GM12878 (cell line): ENCODE measurements at regions not wholly inside any gene's neighbourhood (a gene's known extent, or its start where the extent isn't known, plus 50 kb on each side); places are given as distances from the start of the nearest gene placed in this dataset.

Experiments
- ATAC-seq: fragments of 200-7000 bp; cut with Tn5 transposase; 3 replicates; pipeline ENCODE4 v1.9.1; 2020; ENCODE audit warnings: mild to moderate bottlenecking, moderate library complexity
- BruUV-seq: library from RNA; stranded (reverse); fragments of 400-500 nt; replicated peaks from 2 replicates; lab custom pipeline; 2021; lab: Mats Ljungman, UMichigan
- CTCF ChIA-PET: fragments of 300-600 bp; sonication (Branson Sonifier 250); formaldehyde crosslinking; extraction: SDS; loops from one replicate; lab custom pipeline; 2021; ENCODE audit warnings: inconsistent platforms; lab: Yijun Ruan, JAX
- POLR2A ChIA-PET: fragments of 350-600 bp; formaldehyde crosslinking; extraction: SDS; loops from one replicate; lab custom pipeline; 2021; ENCODE audit warnings: inconsistent platforms; lab: Charles Lee
- RAD21 ChIA-PET: fragments of 300-600 bp; sonication (Branson Sonifier 250); formaldehyde crosslinking; loops from one replicate; lab custom pipeline; 2023; ENCODE audit warnings: antibody characterized with exemption; ENCODE audit not compliant: unreplicated experiment; lab: Charles Lee
- SMC1A ChIA-PET: fragments of 300-600 bp; sonication (Branson Sonifier 250); formaldehyde crosslinking; loops from one replicate; lab custom pipeline; 2023; ENCODE audit not compliant: unreplicated experiment, uncharacterized antibody; lab: Charles Lee
- DNase-seq: peaks from one replicate; pipeline ENCODE4 v3.0.0-alpha.2; 2011; ENCODE audit warnings: low read depth, low spot score
- FAIRE-seq: peaks from 3 replicates; lab custom pipeline; 2011; peaks lifted over from hg19 to GRCh38; lab: Jason Lieb, UNC
- H2AFZ ChIP-seq: 2 replicates; pipeline ENCODE4 v1.6.0; 2011; ENCODE audit warnings: low read depth, low read length, control low read depth; ENCODE audit not compliant: control insufficient read depth
- H3K27ac ChIP-seq: 2 replicates; pipeline ENCODE4 v1.5.1; 2011; ENCODE audit warnings: control low read depth; ENCODE audit not compliant: control insufficient read depth, insufficient read depth
- H3K27me3 ChIP-seq, 2 experiments: replicated peaks in 1 of 2; 2 replicates each; pipeline versions ENCODE4 v1.6.0 to v1.6.1; 2011; ENCODE audit warnings: low read length in 1 of 2; ENCODE audit not compliant: control insufficient read depth in 2 of 2, insufficient read depth in 2 of 2
- H3K36me3 ChIP-seq, 2 experiments: 2 replicates each; pipeline ENCODE4 v1.5.1; 2011; ENCODE audit warnings: low read length in 1 of 2; ENCODE audit not compliant: control insufficient read depth in 2 of 2, insufficient read depth in 2 of 2
- H3K4me1 ChIP-seq: 2 replicates; pipeline ENCODE4 v1.6.1; 2011; ENCODE audit warnings: mild to moderate bottlenecking, low read length, moderate library complexity, mixed read lengths; ENCODE audit not compliant: control insufficient read depth, insufficient read depth
- H3K4me2 ChIP-seq: 2 replicates; pipeline ENCODE4 v1.6.0; 2011; ENCODE audit warnings: control low read depth; ENCODE audit not compliant: control insufficient read depth, insufficient read depth
- H3K4me3 ChIP-seq: fragments of 200-600 bp; sonication (generic); 2 replicates; pipeline ENCODE4 v1.5.1; 2016
- H3K79me2 ChIP-seq: 2 replicates; pipeline ENCODE4 v1.6.0; 2011; ENCODE audit warnings: low read length; ENCODE audit not compliant: control insufficient read depth, insufficient read depth
- H3K9ac ChIP-seq: 2 replicates; pipeline ENCODE4 v1.8.0; 2011; ENCODE audit warnings: low read length, control low read depth, mixed read lengths; ENCODE audit not compliant: control insufficient read depth, insufficient read depth
- H3K9me3 ChIP-seq: replicated peaks from 3 replicates; pipeline ENCODE4 v1.5.1; 2011; ENCODE audit warnings: mild to moderate bottlenecking, low read length; ENCODE audit not compliant: control insufficient read depth, insufficient read depth
- H4K20me1 ChIP-seq: 2 replicates; pipeline ENCODE4 v1.6.0; 2011; ENCODE audit not compliant: control insufficient read depth, insufficient read depth
- BACH1 ChIP-seq: fragments of 450-650 bp; IDR thresholded peaks from 2 replicates; pipeline ENCODE4 v1.6.1; 2017; ENCODE audit warnings: mild to moderate bottlenecking, borderline replicate concordance
- EZH2 ChIP-seq: IDR thresholded peaks from 2 replicates; pipeline ENCODE4 v1.6.1; 2012; ENCODE audit warnings: low read depth, mild to moderate bottlenecking, control low read depth, inconsistent platforms, low read length, borderline replicate concordance; ENCODE audit not compliant: control insufficient read depth
- HDGF ChIP-seq: fragments of 450-650 bp; IDR thresholded peaks from 2 replicates; pipeline ENCODE4 v1.6.1; 2016; ENCODE audit warnings: antibody characterized with exemption
- NRF1 ChIP-seq: conservative IDR thresholded peaks from 2 replicates; pipeline ENCODE4 v1.6.1; 2011; ENCODE audit warnings: mild to moderate bottlenecking, low read depth, low read length, improper control_type of control experiment
- WGBS: methylation state at CpG from one replicate; pipeline ENCODE4 v1.1.6; 2016; ENCODE audit warnings: low lambda C conversion rate; ENCODE audit not compliant: insufficient replicate concordance, insufficient coverage; ENCODE audit errors: missing lambda C conversion rate; 5-methylcytosine and 5-hydroxymethylcytosine counted together
- in situ Hi-C: fragments of 300-500 bp; cut with MboI; formaldehyde crosslinking; loops from 9 replicates; pipeline ENCODE4 v1.14.3; 2018; ENCODE audit warnings: mixed read lengths
- intact Hi-C: fragments of 100-400 bp; cut with micrococcal nuclease; formaldehyde crosslinking; loops from one replicate; pipeline ENCODE4 v1.14.2; 2022; ENCODE audit not compliant: unreplicated experiment
- TF ChIP-seq, protein P1 (sequence below): IDR thresholded peaks from 2 replicates; pipeline ENCODE4 v1.6.1; 2012; ENCODE audit warnings: low read depth, low read length, improper control_type of control experiment

DNA sequence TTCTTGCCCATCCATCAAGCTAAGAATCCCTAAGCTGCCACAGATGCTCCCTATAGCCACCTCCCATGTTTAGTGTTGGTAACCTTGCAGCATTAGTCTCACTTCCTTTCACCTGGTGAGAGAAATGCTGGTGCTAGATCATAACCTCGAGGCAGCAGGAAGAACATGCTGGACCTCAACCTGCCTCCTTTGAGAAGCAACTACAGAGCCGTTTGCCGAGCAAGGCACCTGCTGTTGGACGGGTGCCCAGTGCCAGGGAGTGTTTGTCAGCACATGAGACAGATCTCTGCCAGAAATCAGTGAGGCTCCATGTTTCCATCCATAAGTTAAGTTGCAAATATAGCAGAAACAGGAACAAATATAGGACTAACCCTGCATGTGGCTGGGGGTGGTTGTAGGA is 955.7 kb downstream of the TUSC7 start (continued):
- TF ChIP-seq EZH2 = no peak
- TF ChIP-seq, protein P1, sequence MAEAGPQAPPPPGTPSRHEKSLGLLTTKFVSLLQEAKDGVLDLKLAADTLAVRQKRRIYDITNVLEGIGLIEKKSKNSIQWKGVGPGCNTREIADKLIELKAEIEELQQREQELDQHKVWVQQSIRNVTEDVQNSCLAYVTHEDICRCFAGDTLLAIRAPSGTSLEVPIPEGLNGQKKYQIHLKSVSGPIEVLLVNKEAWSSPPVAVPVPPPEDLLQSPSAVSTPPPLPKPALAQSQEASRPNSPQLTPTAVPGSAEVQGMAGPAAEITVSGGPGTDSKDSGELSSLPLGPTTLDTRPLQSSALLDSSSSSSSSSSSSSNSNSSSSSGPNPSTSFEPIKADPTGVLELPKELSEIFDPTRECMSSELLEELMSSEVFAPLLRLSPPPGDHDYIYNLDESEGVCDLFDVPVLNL = no peak

DNA sequence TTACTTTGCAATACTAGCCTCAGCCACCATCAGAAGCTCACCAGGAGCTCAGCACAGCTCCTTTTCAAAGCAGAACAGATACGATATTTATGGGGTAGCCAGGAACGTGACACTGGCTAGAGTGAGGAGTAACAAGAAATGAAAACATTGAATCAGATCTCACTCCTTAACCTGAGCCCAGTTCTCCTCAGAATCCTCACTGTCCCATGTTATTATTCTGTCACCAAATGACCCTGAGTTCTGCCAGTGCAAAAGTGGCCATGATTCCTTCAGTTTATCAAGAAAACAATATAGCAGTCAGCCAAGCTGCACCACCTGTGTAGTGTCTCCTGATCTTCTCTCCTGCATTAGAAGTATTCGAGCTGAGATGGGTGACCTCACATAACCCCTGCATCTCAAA is 956.7 kb downstream of the TUSC7 start:
- Histone ChIP-seq H3K4me2 (no peak overlapping the region), H4K20me1 (no peaks in the 10 kb centered on the region), H3K36me3 (no peaks in the 10 kb centered on the region), H3K9me3 (no peaks in the 10 kb centered on the region), H3K4me3 (no peak overlapping the region), H3K79me2 (no peaks in the 10 kb centered on the region), H3K4me1 (no peaks in the 10 kb centered on the region), H2AFZ (no peak overlapping the region), H3K9ac (no peak overlapping the region), H3K27me3 (no peaks in the 10 kb centered on the region; a peak in 3 of 4 replicates), H3K27ac (no peak overlapping the region)
- ChIA-PET POLR2A (interaction anchor here (0.6 kb wide), 1 partner anchor 1590 kb away, joined by 3 read pairs; no protein-coding TSS in a partner anchor), SMC1A (interaction anchor here (2.0 kb wide), 1 partner anchor 9 kb away, joined by 6 read pairs; no protein-coding TSS in a partner anchor), RAD21 (no interaction called here), CTCF (no interaction called here)
- intact Hi-C loops (no loop called here), in situ Hi-C loops (no loop called here)
- no peak for FAIRE-seq
- no TSS peak for BruUV-seq
- no peak for DNase-seq
- WGBS = 6% methylated on average over 3 of the region's 3 CpGs
- TF ChIP-seq BACH1 (no peak), NRF1 (no peak), HDGF (no peak)
- ATAC-seq = no peak
